Brain microvascular endothelial cell (primary cell): ENCODE measurements at regions not wholly inside any gene's neighbourhood (a gene's known extent, or its start where the extent isn't known, plus 50 kb on each side); places are given as distances from the start of the nearest gene placed in this dataset.

Experiments used
- DNase-seq: peaks from one replicate; pipeline ENCODE4 v3.0.0-alpha.2; 2020
- H3K27ac ChIP-seq: fragments of 250-450 bp; sonication (Bioruptor Pico); 2 replicates; pipeline ENCODE4 v1.5.1; 2020; ENCODE audit warnings: mild to moderate bottlenecking, moderate library complexity
- H3K27me3 ChIP-seq: fragments of 250-450 bp; sonication (Bioruptor Pico); replicated peaks from 2 replicates; pipeline ENCODE4 v1.5.1; 2020; ENCODE audit warnings: mild to moderate bottlenecking
- H3K36me3 ChIP-seq: fragments of 250-450 bp; sonication (Bioruptor Pico); replicated peaks from 2 replicates; pipeline ENCODE4 v1.5.1; 2020; ENCODE audit warnings: mild to moderate bottlenecking
- H3K4me3 ChIP-seq: 2 replicates; pipeline ENCODE4 v1.5.1; 2011; ENCODE audit warnings: low read depth, mild to moderate bottlenecking, control low read depth, low read length, moderate library complexity
- in situ Hi-C: cut with HindIII; loops from 2 replicates; pipeline ENCODE4 v1.10.0; 2017; ENCODE audit warnings: low sequenced_read_pairs, low pct_ligation_motif_present
- TF ChIP-seq, protein P1 (sequence below): IDR thresholded peaks from 2 replicates; pipeline ENCODE4 v1.5.1; 2011; ENCODE audit warnings: low read depth, mild to moderate bottlenecking, moderate library complexity, low read length, control low read depth, inconsistent platforms; ENCODE audit errors: missing control alignments

- TF ChIP-seq, protein P1, sequence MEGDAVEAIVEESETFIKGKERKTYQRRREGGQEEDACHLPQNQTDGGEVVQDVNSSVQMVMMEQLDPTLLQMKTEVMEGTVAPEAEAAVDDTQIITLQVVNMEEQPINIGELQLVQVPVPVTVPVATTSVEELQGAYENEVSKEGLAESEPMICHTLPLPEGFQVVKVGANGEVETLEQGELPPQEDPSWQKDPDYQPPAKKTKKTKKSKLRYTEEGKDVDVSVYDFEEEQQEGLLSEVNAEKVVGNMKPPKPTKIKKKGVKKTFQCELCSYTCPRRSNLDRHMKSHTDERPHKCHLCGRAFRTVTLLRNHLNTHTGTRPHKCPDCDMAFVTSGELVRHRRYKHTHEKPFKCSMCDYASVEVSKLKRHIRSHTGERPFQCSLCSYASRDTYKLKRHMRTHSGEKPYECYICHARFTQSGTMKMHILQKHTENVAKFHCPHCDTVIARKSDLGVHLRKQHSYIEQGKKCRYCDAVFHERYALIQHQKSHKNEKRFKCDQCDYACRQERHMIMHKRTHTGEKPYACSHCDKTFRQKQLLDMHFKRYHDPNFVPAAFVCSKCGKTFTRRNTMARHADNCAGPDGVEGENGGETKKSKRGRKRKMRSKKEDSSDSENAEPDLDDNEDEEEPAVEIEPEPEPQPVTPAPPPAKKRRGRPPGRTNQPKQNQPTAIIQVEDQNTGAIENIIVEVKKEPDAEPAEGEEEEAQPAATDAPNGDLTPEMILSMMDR, result no peak
- no peak for DNase-seq
- Histone ChIP-seq H3K4me3 (no peak overlapping the region), H3K27ac (no peak overlapping the region), H3K27me3 (no peaks in the 10 kb centered on the region), H3K36me3 (no peaks in the 10 kb centered on the region)
- in situ Hi-C loops, result no loop called here
These were observed 589.3 kb upstream of the NOVA1 start for GRCh38 chr14:27187136-27187535.

DNA sequence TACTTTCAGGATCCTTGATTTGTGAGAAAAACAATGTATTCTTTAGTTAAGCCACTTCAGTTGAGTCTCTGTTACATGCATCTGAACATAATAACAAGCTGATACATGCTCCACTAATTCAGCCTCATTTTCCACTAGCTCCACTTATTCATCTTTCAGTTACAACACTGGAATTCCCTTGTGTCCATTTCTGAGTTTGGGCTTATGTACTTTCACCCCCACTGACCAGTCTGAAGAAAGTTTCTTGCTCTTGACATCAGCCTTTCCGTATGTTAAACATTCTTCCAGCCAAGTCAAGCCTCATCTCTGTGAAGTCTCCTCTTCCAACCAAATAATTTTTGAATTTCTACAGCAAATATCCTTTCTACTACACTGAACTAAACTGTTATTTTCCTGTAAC lies 592.5 kb upstream of the NOVA1 start:
- no peak overlapping the region for H3K4me3 ChIP-seq
- TF ChIP-seq, protein P1, result no peak
- no peaks in the 10 kb centered on the region for H3K27me3 ChIP-seq
- in situ Hi-C loops, result no loop called here
- H3K27ac ChIP-seq, result no peak overlapping the region
- no peaks in the 10 kb centered on the region for H3K36me3 ChIP-seq
- DNase-seq, result no peak

DNA sequence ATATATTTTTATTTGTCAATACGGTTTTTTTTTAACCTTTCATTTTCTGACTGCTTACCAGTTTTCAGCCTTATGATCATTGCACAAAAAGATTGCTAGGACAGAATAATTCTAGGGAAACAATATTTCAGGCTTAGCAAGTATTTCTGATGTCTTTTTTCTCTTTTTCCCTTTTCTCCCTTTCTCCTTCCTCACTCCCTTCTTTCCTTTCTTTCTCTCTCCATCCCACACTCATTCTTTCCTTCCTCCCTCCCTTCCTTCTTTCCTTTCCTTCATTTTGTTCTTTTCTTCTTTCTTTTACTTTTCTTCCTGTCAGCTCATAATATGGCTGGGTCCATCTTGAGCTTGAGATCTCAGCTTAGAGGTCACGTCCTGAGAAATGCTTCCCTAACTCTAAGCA lies 601.4 kb upstream of the NOVA1 start:
- TF ChIP-seq, protein P1, result no peak
- H3K27me3 ChIP-seq, result no peaks in the 10 kb centered on the region

GRCh38 chr14:27205036-27205435 lies 607.2 kb upstream of the NOVA1 start:
- TF ChIP-seq, protein P1, result no peak
- Histone ChIP-seq H3K4me3 (no peak overlapping the region), H3K27ac (no peak overlapping the region), H3K36me3 (no peaks in the 10 kb centered on the region), H3K27me3 (no peaks in the 10 kb centered on the region)
- no peak for DNase-seq
- in situ Hi-C loops, result no loop called here

More for the DNA sequence above, 601.4 kb upstream of the NOVA1 start:
- Histone ChIP-seq H3K4me3 (no peak overlapping the region), H3K36me3 (no peaks in the 10 kb centered on the region), H3K27ac (no peak overlapping the region)
- DNase-seq, result no peak
- in situ Hi-C loops, result no loop called here

DNA sequence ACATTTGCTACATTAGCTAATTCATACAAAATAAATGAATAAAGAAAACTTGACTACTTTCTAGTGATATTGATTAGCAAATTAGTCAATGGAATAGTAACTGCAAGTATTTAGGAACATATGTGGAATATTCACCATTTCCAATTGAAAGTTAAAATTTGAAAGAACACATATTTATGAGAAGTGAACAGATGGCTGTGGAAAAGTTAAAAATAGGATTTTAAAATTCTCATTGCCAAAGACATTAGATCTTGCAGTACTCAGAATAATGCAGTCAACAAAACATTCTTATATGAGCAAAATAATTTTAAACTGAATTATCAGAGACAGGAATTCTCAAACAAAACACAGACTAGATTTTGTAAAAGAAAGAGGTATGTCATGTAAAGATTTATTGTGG lies 613.9 kb upstream of the NOVA1 start:
- no peak overlapping the region for H3K27ac ChIP-seq
- TF ChIP-seq, protein P1, result no peak
- in situ Hi-C loops, result no loop called here
- no peak overlapping the region for H3K4me3 ChIP-seq
- DNase-seq, result no peak
- H3K27me3 ChIP-seq, result no peaks in the 10 kb centered on the region
- no peaks in the 10 kb centered on the region for H3K36me3 ChIP-seq

GRCh38 chr14:27222671-27223070 lies 624.8 kb upstream of the NOVA1 start:
- TF ChIP-seq, protein P1, result no peak
- in situ Hi-C loops, result no loop called here
- DNase-seq, result no peak
- H3K27me3 ChIP-seq, result no peaks in the 10 kb centered on the region
- no peak overlapping the region for H3K4me3 ChIP-seq
- no peak overlapping the region for H3K27ac ChIP-seq
- H3K36me3 ChIP-seq, result no peaks in the 10 kb centered on the region
